ENCODE measurements at regions not wholly inside any gene's neighbourhood (a gene's known extent, or its start where the extent isn't known, plus 50 kb on each side); places are given as distances from the start of the nearest gene placed in this dataset.

- Histone ChIP-seq H3K9me3 (ENCODE audit: control extremely low read depth in 1 of 5, control insufficient read depth in 4 of 5, insufficient read depth in 2 of 5, low read depth in 1 of 5, low read length in 4 of 5) (no peaks in the 10 kb centered on the region), H3K4me3 (ENCODE audit: control insufficient read depth in 1 of 7, extremely low read depth in 1 of 7, insufficient read depth in 4 of 7, low read depth in 2 of 7, low read length in 6 of 7) (no peak overlapping the region), H3K27me3 (replicated peaks in 2 of 5; ENCODE audit: control insufficient read depth in 4 of 5, insufficient read depth in 5 of 5, low read length in 4 of 5) (no peaks in the 10 kb centered on the region), H3K27ac (ENCODE audit: insufficient read depth in 1 of 2, low read depth in 1 of 2, low read length in 2 of 2, poor library complexity in 1 of 2, severe bottlenecking in 2 of 2) (no peak overlapping the region), H3K4me1 (ENCODE audit: control extremely low read depth in 1 of 4, control insufficient read depth in 4 of 4, insufficient read depth in 4 of 4, low read length in 3 of 4) (no peaks in the 10 kb centered on the region), H3K36me3 (ENCODE audit: control insufficient read depth in 4 of 4, insufficient read depth in 4 of 4, low read length in 3 of 4) (peaks cover 4 to 18% (median 13%) of the 10 kb centered on the region in 4 experiments)
- ChIA-PET POLR2A (no interaction called here), CTCF (no interaction called here)
- DNase-seq = no peak
- 92% methylated on average over 1 of the region's 3 CpGs for WGBS (ENCODE audit: insufficient coverage)
These were observed 203.8 kb upstream of the RGS6 start for GRCh38 chr14:71728386-71728785.

- Histone ChIP-seq H3K4me1 (ENCODE audit: control extremely low read depth in 1 of 4, control insufficient read depth in 4 of 4, insufficient read depth in 4 of 4, low read length in 3 of 4) (no peaks in the 10 kb centered on the region), H3K4me3 (ENCODE audit: control insufficient read depth in 1 of 7, extremely low read depth in 1 of 7, insufficient read depth in 4 of 7, low read depth in 2 of 7, low read length in 6 of 7) (no peak overlapping the region), H3K27me3 (replicated peaks in 2 of 5; ENCODE audit: control insufficient read depth in 4 of 5, insufficient read depth in 5 of 5, low read length in 4 of 5) (no peaks in the 10 kb centered on the region), H3K27ac (ENCODE audit: insufficient read depth in 1 of 2, low read depth in 1 of 2, low read length in 2 of 2, poor library complexity in 1 of 2, severe bottlenecking in 2 of 2) (no peak overlapping the region), H3K9me3 (ENCODE audit: control extremely low read depth in 1 of 5, control insufficient read depth in 4 of 5, insufficient read depth in 2 of 5, low read depth in 1 of 5, low read length in 4 of 5) (no peaks in the 10 kb centered on the region), H3K36me3 (ENCODE audit: control insufficient read depth in 4 of 4, insufficient read depth in 4 of 4, low read length in 3 of 4) (peaks cover 6 to 23% (median 14%) of the 10 kb centered on the region in 4 experiments)
- CTCF ChIA-PET = no interaction called here
- no peak for DNase-seq
- WGBS (ENCODE audit: insufficient coverage) = no CpG with 5 or more reads among the region's 3 CpGs
- POLR2A ChIA-PET = no interaction called here
These were observed 202.6 kb upstream of the RGS6 start for GRCh38 chr14:71729596-71729995.

- DNase-seq = no peak
- Histone ChIP-seq H3K27ac (ENCODE audit: insufficient read depth in 1 of 2, low read depth in 1 of 2, low read length in 2 of 2, poor library complexity in 1 of 2, severe bottlenecking in 2 of 2) (no peak overlapping the region), H3K4me1 (ENCODE audit: control extremely low read depth in 1 of 4, control insufficient read depth in 4 of 4, insufficient read depth in 4 of 4, low read length in 3 of 4) (no peaks in the 10 kb centered on the region), H3K27me3 (replicated peaks in 2 of 5; ENCODE audit: control insufficient read depth in 4 of 5, insufficient read depth in 5 of 5, low read length in 4 of 5) (no peaks in the 10 kb centered on the region), H3K36me3 (ENCODE audit: control insufficient read depth in 4 of 4, insufficient read depth in 4 of 4, low read length in 3 of 4) (peaks cover under 1 to 20% (median 13%) of the 10 kb centered on the region in 4 experiments), H3K9me3 (ENCODE audit: control extremely low read depth in 1 of 5, control insufficient read depth in 4 of 5, insufficient read depth in 2 of 5, low read depth in 1 of 5, low read length in 4 of 5) (no peaks in the 10 kb centered on the region), H3K4me3 (ENCODE audit: control insufficient read depth in 1 of 7, extremely low read depth in 1 of 7, insufficient read depth in 4 of 7, low read depth in 2 of 7, low read length in 6 of 7) (no peak overlapping the region)
- no CpG with 5 or more reads among the region's 1 CpG for WGBS (ENCODE audit: insufficient coverage)
- CTCF ChIA-PET = no interaction called here
- POLR2A ChIA-PET = no interaction called here
These were observed 201.8 kb upstream of the RGS6 start for GRCh38 chr14:71730471-71730870.

DNA sequence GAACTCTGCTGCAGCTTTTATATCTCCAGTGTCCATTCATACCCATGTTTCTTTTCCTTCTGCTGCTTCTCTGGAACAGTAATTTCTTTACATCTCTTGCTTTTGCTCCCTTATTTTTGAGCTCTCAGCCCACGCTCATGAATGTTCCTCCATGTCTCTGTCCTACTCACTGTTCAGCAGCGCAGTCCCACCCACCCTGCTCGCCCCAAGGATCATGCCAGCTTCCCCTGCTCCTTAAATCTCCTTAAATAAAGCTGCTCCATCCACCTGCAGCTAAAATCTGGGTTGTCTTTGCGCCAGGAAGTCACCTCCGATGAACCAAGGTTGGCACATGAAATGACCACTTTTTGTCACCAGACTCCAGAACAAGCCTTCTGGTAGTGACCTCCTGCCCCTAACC, 201.1 kb upstream of the RGS6 start:
- Histone ChIP-seq H3K27ac (ENCODE audit: insufficient read depth in 1 of 2, low read depth in 1 of 2, low read length in 2 of 2, poor library complexity in 1 of 2, severe bottlenecking in 2 of 2) (no peak overlapping the region), H3K4me3 (ENCODE audit: control insufficient read depth in 1 of 7, extremely low read depth in 1 of 7, insufficient read depth in 4 of 7, low read depth in 2 of 7, low read length in 6 of 7) (no peak overlapping the region), H3K27me3 (replicated peaks in 2 of 5; ENCODE audit: control insufficient read depth in 4 of 5, insufficient read depth in 5 of 5, low read length in 4 of 5) (no peaks in the 10 kb centered on the region), H3K4me1 (ENCODE audit: control extremely low read depth in 1 of 4, control insufficient read depth in 4 of 4, insufficient read depth in 4 of 4, low read length in 3 of 4) (no peaks in the 10 kb centered on the region), H3K36me3 (ENCODE audit: control insufficient read depth in 4 of 4, insufficient read depth in 4 of 4, low read length in 3 of 4) (peaks cover 0 to 25% (median 15%) of the 10 kb centered on the region in 4 experiments), H3K9me3 (ENCODE audit: control extremely low read depth in 1 of 5, control insufficient read depth in 4 of 5, insufficient read depth in 2 of 5, low read depth in 1 of 5, low read length in 4 of 5) (no peaks in the 10 kb centered on the region)
- 96% methylated on average over 5 of the region's 5 CpGs for WGBS (ENCODE audit: insufficient coverage)
- DNase-seq = no peak
- POLR2A ChIA-PET = no interaction called here
- CTCF ChIA-PET = no interaction called here

DNA sequence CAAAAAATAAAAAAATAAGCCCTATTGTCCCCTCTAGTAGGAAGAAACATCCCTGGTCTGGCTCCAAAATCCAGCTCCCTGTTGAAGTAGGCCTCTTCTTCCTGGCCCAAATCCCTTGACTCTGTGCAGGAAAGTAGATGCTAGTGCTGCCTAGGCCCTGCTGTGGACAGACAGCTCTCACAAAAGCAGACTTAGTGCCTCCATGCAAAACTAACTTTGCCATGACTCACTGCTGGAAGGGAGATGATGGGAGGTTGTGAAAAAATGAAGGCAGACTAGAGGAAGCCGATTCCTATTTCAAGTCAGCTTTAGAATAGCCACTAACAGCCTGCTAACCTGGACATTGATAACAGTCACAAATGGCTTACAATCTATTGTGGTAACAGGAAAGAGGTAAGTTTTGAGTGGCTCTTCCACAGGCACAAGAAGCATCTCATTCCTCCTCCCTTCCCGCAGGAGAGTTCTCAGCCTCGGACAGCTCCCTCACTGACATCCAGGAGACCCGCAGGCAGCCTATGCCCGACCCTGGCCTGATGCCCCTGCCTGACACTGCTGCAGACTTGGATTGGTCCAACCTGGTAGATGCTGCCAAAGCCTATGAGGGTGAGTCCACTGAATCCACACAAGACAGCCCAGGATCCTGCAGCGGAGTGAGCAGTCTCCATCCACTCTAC, 198.9 kb upstream of the RGS6 start:
- WGBS (ENCODE audit: insufficient coverage) = 95% methylated on average over 4 of the region's 6 CpGs
- no peak for DNase-seq
- Histone ChIP-seq H3K27me3 (replicated peaks in 2 of 5; ENCODE audit: control insufficient read depth in 4 of 5, insufficient read depth in 5 of 5, low read length in 4 of 5) (no peaks in the 10 kb centered on the region), H3K36me3 (ENCODE audit: control insufficient read depth in 4 of 4, insufficient read depth in 4 of 4, low read length in 3 of 4) (peaks cover 0 to 37% (median 12%) of the 10 kb centered on the region in 4 experiments), H3K4me3 (ENCODE audit: control insufficient read depth in 1 of 7, extremely low read depth in 1 of 7, insufficient read depth in 4 of 7, low read depth in 2 of 7, low read length in 6 of 7) (no peak overlapping the region), H3K4me1 (ENCODE audit: control extremely low read depth in 1 of 4, control insufficient read depth in 4 of 4, insufficient read depth in 4 of 4, low read length in 3 of 4) (no peaks in the 10 kb centered on the region), H3K9me3 (ENCODE audit: control extremely low read depth in 1 of 5, control insufficient read depth in 4 of 5, insufficient read depth in 2 of 5, low read depth in 1 of 5, low read length in 4 of 5) (no peaks in the 10 kb centered on the region), H3K27ac (ENCODE audit: insufficient read depth in 1 of 2, low read depth in 1 of 2, low read length in 2 of 2, poor library complexity in 1 of 2, severe bottlenecking in 2 of 2) (no peak overlapping the region)
- ChIA-PET POLR2A (no interaction called here), CTCF (interaction anchor here (1.0 kb wide), 1 partner anchor 9 kb away, joined by 3 read pairs; no protein-coding TSS in a partner anchor)

DNA sequence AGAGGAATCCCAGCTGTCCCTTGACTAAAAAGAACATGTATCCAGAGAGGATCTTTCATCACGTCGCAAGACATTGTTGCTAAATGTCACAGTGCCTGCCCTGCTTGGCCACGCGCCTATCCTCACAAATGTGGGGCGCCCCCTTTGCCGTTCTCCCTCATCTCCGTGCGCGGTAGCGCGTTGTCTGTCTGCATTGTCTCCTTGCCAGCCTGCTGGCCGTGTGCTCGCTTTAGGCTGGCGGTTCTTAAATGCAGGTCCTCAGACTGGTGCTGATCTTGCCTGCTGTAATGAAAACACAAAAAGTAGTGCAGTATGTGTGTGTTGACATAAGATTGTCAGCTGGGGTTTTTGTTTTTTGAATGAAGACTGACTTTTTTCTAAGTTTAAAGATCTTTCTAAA, 198.2 kb upstream of the RGS6 start:
- DNase-seq = no peak
- H3K36me3 ChIP-seq (ENCODE audit: control insufficient read depth in 4 of 4, insufficient read depth in 4 of 4, low read length in 3 of 4) = peaks cover 0 to 37% (median 12%) of the 10 kb centered on the region in 4 experiments
- POLR2A ChIA-PET = no interaction called here
- no peaks in the 10 kb centered on the region for H3K27me3 ChIP-seq (replicated peaks in 2 of 5; ENCODE audit: control insufficient read depth in 4 of 5, insufficient read depth in 5 of 5, low read length in 4 of 5)
- H3K27ac ChIP-seq (ENCODE audit: insufficient read depth in 1 of 2, low read depth in 1 of 2, low read length in 2 of 2, poor library complexity in 1 of 2, severe bottlenecking in 2 of 2) = no peak overlapping the region
- no peaks in the 10 kb centered on the region for H3K4me1 ChIP-seq (ENCODE audit: control extremely low read depth in 1 of 4, control insufficient read depth in 4 of 4, insufficient read depth in 4 of 4, low read length in 3 of 4)
- CTCF ChIA-PET = no interaction called here
- WGBS (ENCODE audit: insufficient coverage) = 98% methylated on average over 13 of the region's 14 CpGs
- no peaks in the 10 kb centered on the region for H3K9me3 ChIP-seq (ENCODE audit: control extremely low read depth in 1 of 5, control insufficient read depth in 4 of 5, insufficient read depth in 2 of 5, low read depth in 1 of 5, low read length in 4 of 5)
- H3K4me3 ChIP-seq (ENCODE audit: control insufficient read depth in 1 of 7, extremely low read depth in 1 of 7, insufficient read depth in 4 of 7, low read depth in 2 of 7, low read length in 6 of 7) = no peak overlapping the region

GRCh38 chr14:71734885-71735284, 197.3 kb upstream of the RGS6 start:
- no peaks in the 10 kb centered on the region for H3K4me1 ChIP-seq (ENCODE audit: control extremely low read depth in 1 of 4, control insufficient read depth in 4 of 4, insufficient read depth in 4 of 4, low read length in 3 of 4)
- WGBS (ENCODE audit: insufficient coverage) = 83% methylated on average over 2 of the region's 2 CpGs
- H3K9me3 ChIP-seq (ENCODE audit: control extremely low read depth in 1 of 5, control insufficient read depth in 4 of 5, insufficient read depth in 2 of 5, low read depth in 1 of 5, low read length in 4 of 5) = no peaks in the 10 kb centered on the region
- no peak overlapping the region for H3K27ac ChIP-seq (ENCODE audit: insufficient read depth in 1 of 2, low read depth in 1 of 2, low read length in 2 of 2, poor library complexity in 1 of 2, severe bottlenecking in 2 of 2)
- DNase-seq = no peak
- H3K27me3 ChIP-seq (replicated peaks in 2 of 5; ENCODE audit: control insufficient read depth in 4 of 5, insufficient read depth in 5 of 5, low read length in 4 of 5) = no peaks in the 10 kb centered on the region
- ChIA-PET POLR2A (no interaction called here), CTCF (interaction anchor here (0.6 kb wide), 1 partner anchor 535 kb away, joined by 3 read pairs; no protein-coding TSS in a partner anchor)
- peaks cover 0 to 37% (median 10%) of the 10 kb centered on the region in 4 experiments for H3K36me3 ChIP-seq (ENCODE audit: control insufficient read depth in 4 of 4, insufficient read depth in 4 of 4, low read length in 3 of 4)
- H3K4me3 ChIP-seq (ENCODE audit: control insufficient read depth in 1 of 7, extremely low read depth in 1 of 7, insufficient read depth in 4 of 7, low read depth in 2 of 7, low read length in 6 of 7) = no peak overlapping the region
